GM12878 (cell line): ENCODE measurements at regions not wholly inside any gene's neighbourhood (a gene's known extent, or its start where the extent isn't known, plus 50 kb on each side); places are given as distances from the start of the nearest gene placed in this dataset.
"Not testable (repeated sequence)": the region's sequence is repeated elsewhere in the genome, so short reads cannot be mapped to it uniquely, and the experiment has no call there.

Experiments
- JUNB ChIP-seq: IDR thresholded peaks from 2 replicates; pipeline ENCODE4 v1.6.1; 2016; ENCODE audit warnings: antibody characterized with exemption, mild to moderate bottlenecking
- PML ChIP-seq: IDR thresholded peaks from 2 replicates; pipeline ENCODE4 v1.6.1; 2012; ENCODE audit warnings: low read length, inconsistent platforms
- POLR2AphosphoS2 ChIP-seq: IDR thresholded peaks from 2 replicates; pipeline ENCODE4 v1.6.1; 2011; ENCODE audit warnings: low read depth, mild to moderate bottlenecking, low read length, improper control_type of control experiment, moderate library complexity
- RFX5 ChIP-seq: IDR thresholded peaks from 2 replicates; pipeline ENCODE4 v1.6.1; 2011; ENCODE audit warnings: low read depth, low read length, improper control_type of control experiment
- ZNF592 ChIP-seq: fragments of 450-650 bp; IDR thresholded peaks from 2 replicates; pipeline ENCODE4 v1.6.1; 2017; ENCODE audit warnings: mild to moderate bottlenecking, moderate library complexity
- TF ChIP-seq, protein P1 (sequence below): fragments of 450-650 bp; IDR thresholded peaks from 2 replicates; pipeline ENCODE4 v1.6.1; 2017; ENCODE audit warnings: mild to moderate bottlenecking, moderate library complexity

GRCh38 chr13:88727236-88727635, 1056.1 kb downstream of the SLITRK5 start:
- not testable (repeated sequence) for TF ChIP-seq PML, RFX5, ZNF592, POLR2AphosphoS2, JUNB
- TF ChIP-seq, protein P1, sequence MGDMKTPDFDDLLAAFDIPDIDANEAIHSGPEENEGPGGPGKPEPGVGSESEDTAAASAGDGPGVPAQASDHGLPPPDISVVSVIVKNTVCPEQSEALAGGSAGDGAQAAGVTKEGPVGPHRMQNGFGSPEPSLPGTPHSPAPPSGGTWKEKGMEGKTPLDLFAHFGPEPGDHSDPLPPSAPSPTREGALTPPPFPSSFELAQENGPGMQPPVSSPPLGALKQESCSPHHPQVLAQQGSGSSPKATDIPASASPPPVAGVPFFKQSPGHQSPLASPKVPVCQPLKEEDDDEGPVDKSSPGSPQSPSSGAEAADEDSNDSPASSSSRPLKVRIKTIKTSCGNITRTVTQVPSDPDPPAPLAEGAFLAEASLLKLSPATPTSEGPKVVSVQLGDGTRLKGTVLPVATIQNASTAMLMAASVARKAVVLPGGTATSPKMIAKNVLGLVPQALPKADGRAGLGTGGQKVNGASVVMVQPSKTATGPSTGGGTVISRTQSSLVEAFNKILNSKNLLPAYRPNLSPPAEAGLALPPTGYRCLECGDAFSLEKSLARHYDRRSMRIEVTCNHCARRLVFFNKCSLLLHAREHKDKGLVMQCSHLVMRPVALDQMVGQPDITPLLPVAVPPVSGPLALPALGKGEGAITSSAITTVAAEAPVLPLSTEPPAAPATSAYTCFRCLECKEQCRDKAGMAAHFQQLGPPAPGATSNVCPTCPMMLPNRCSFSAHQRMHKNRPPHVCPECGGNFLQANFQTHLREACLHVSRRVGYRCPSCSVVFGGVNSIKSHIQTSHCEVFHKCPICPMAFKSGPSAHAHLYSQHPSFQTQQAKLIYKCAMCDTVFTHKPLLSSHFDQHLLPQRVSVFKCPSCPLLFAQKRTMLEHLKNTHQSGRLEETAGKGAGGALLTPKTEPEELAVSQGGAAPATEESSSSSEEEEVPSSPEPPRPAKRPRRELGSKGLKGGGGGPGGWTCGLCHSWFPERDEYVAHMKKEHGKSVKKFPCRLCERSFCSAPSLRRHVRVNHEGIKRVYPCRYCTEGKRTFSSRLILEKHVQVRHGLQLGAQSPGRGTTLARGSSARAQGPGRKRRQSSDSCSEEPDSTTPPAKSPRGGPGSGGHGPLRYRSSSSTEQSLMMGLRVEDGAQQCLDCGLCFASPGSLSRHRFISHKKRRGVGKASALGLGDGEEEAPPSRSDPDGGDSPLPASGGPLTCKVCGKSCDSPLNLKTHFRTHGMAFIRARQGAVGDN, result not testable (repeated sequence)
